Hepatocyte (in vitro differentiated cells): ENCODE measurements at regions not wholly inside any gene's neighbourhood (a gene's known extent, or its start where the extent isn't known, plus 50 kb on each side); places are given as distances from the start of the nearest gene placed in this dataset.
A peak's percentile ranks its signal among the peaks of the same experiment; 100 is the strongest.

Source experiments
- DNase-seq: peaks from one replicate; pipeline ENCODE4 v3.0.0-alpha.2; 2016; ENCODE audit warnings: low spot score
- H2AFZ ChIP-seq: fragments of 200-600 bp; sonication (generic); 2 replicates; pipeline ENCODE4 v1.6.0; 2016; ENCODE audit warnings: antibody characterized with exemption, mild to moderate bottlenecking
- H3K27ac ChIP-seq: fragments of 200-600 bp; sonication (generic); 2 replicates; pipeline ENCODE4 v1.5.1; 2016; ENCODE audit warnings: mild to moderate bottlenecking
- H3K27me3 ChIP-seq: fragments of 200-600 bp; sonication (generic); 2 replicates; pipeline ENCODE4 v1.6.1; 2016
- H3K36me3 ChIP-seq: fragments of 200-600 bp; sonication (generic); replicated peaks from 2 replicates; pipeline ENCODE4 v1.5.1; 2016; ENCODE audit warnings: low read depth; ENCODE audit not compliant: insufficient read depth
- H3K4me1 ChIP-seq: fragments of 200-600 bp; sonication (generic); 2 replicates; pipeline ENCODE4 v1.5.1; 2016; ENCODE audit warnings: mild to moderate bottlenecking, moderate library complexity; ENCODE audit not compliant: insufficient read depth
- H3K4me2 ChIP-seq: fragments of 200-600 bp; sonication (generic); 2 replicates; pipeline ENCODE4 v1.6.0; 2016
- H3K4me3 ChIP-seq: fragments of 200-600 bp; sonication (generic); 2 replicates; pipeline ENCODE4 v1.5.1; 2016; ENCODE audit warnings: mild to moderate bottlenecking
- H3K79me2 ChIP-seq: fragments of 200-600 bp; sonication (generic); 2 replicates; pipeline ENCODE4 v1.6.0; 2017; ENCODE audit warnings: mild to moderate bottlenecking
- H3K9me2 ChIP-seq: fragments of 200-600 bp; sonication (generic); replicated peaks from 2 replicates; pipeline ENCODE4 v1.6.0; 2017; ENCODE audit warnings: mild to moderate bottlenecking; ENCODE audit not compliant: insufficient read depth
- H3K9me3 ChIP-seq: fragments of 200-600 bp; sonication (generic); 2 replicates; pipeline ENCODE4 v1.5.1; 2016; ENCODE audit warnings: low read depth, mild to moderate bottlenecking
- H4K20me1 ChIP-seq: fragments of 200-600 bp; sonication (generic); 2 replicates; pipeline ENCODE4 v1.6.0; 2016; ENCODE audit warnings: mild to moderate bottlenecking; ENCODE audit not compliant: insufficient read depth, poor library complexity, severe bottlenecking
- EZH2 ChIP-seq: fragments of 200-600 bp; sonication (generic); IDR thresholded peaks from 2 replicates; pipeline ENCODE4 v1.6.1; 2016; ENCODE audit warnings: antibody characterized with exemption, mild to moderate bottlenecking, borderline replicate concordance
- EZH2phosphoT487 ChIP-seq: fragments of 200-600 bp; sonication (generic); IDR thresholded peaks from one replicate; pipeline ENCODE4 v1.6.1; 2018; ENCODE audit warnings: antibody characterized with exemption, mild to moderate bottlenecking, low read depth, moderate library complexity; ENCODE audit not compliant: unreplicated experiment, severe bottlenecking
- WGBS: methylation state at CpG from one replicate; pipeline ENCODE4 v1.1.6; 2016; ENCODE audit warnings: low lambda C conversion rate; ENCODE audit errors: missing lambda C conversion rate; 5-methylcytosine and 5-hydroxymethylcytosine counted together
- TF ChIP-seq, protein P1 (sequence below): fragments of 200-600 bp; sonication (generic); IDR thresholded peaks from 2 replicates; pipeline ENCODE4 v1.5.1; 2016; ENCODE audit warnings: antibody characterized with exemption, mild to moderate bottlenecking; ENCODE audit not compliant: poor library complexity

DNA sequence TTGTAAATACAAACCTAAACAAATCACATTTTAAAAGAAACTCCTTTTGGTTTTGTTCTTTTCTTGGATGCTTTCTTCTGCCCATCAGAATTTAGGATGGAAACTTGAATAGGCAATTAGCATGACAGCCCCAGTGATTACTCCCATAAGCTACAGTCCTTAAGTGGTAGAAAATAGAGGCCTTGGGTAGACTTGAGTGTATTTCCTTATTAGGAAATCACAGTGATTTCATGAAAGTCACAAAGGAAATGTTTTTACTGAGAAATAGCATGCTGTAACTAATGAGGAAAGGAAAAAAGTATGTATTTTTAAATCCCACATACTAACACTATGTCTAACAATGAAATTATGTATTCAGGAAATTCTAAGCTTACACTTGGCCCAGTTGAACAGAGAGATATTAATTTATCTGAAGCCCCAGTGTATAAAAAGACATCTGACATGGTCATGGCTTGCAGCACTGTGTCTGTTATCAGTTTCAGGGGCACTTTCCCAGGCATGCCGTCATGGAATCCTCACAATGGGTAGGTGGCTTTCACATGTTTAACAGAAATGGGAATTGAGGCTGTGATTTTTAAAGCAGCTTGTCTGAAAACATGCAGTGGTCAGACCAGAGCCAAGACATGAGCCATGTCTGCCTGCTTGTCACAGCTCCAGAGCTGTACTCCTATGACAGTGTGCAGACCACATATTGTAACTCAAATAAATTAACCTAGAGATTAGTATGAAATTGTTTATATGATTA is 79.7 kb upstream of the TRIB2 start:
- Histone ChIP-seq H3K9me2 (no peaks in the 10 kb centered on the region), H4K20me1 (no peaks in the 10 kb centered on the region), H3K4me2 (no peak overlapping the region), H3K4me1 (no peaks in the 10 kb centered on the region), H3K27me3 (no peaks in the 10 kb centered on the region), H3K79me2 (no peaks in the 10 kb centered on the region), H3K27ac (peak overlapping the region; percentile 11), H3K9me3 (no peaks in the 10 kb centered on the region), H3K36me3 (no peaks in the 10 kb centered on the region), H2AFZ (no peak overlapping the region), H3K4me3 (no peak overlapping the region)
- no peak for DNase-seq
- TF ChIP-seq, protein P1, sequence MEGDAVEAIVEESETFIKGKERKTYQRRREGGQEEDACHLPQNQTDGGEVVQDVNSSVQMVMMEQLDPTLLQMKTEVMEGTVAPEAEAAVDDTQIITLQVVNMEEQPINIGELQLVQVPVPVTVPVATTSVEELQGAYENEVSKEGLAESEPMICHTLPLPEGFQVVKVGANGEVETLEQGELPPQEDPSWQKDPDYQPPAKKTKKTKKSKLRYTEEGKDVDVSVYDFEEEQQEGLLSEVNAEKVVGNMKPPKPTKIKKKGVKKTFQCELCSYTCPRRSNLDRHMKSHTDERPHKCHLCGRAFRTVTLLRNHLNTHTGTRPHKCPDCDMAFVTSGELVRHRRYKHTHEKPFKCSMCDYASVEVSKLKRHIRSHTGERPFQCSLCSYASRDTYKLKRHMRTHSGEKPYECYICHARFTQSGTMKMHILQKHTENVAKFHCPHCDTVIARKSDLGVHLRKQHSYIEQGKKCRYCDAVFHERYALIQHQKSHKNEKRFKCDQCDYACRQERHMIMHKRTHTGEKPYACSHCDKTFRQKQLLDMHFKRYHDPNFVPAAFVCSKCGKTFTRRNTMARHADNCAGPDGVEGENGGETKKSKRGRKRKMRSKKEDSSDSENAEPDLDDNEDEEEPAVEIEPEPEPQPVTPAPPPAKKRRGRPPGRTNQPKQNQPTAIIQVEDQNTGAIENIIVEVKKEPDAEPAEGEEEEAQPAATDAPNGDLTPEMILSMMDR: no peak
- TF ChIP-seq EZH2 (no peak), EZH2phosphoT487 (no peak)
- WGBS: 50% methylated on average over 1 of the region's 1 CpG

DNA sequence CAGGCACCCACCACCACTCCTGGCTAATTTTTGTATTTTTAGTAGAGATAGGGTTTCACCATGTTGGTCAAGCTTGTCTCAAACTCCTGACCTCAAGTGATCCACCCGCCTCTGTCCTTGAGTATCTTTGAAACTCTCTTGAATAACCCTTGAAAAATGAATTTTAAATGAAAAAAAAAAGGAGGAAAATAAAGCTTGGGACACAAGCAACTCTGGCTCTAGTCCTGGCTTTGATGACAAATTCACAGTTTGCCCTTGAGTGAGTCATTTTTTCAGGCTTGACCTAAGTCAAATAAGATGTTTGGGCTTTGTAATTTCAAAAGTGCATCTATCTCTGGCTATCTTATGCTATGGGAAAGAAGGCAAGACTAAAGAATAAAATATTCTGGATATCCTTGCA is 79.0 kb upstream of the TRIB2 start:
- Histone ChIP-seq H3K27me3 (no peaks in the 10 kb centered on the region), H2AFZ (no peak overlapping the region), H3K9me2 (no peaks in the 10 kb centered on the region), H3K4me3 (no peak overlapping the region), H3K79me2 (no peaks in the 10 kb centered on the region), H3K9me3 (no peaks in the 10 kb centered on the region), H3K4me1 (no peaks in the 10 kb centered on the region), H4K20me1 (no peaks in the 10 kb centered on the region), H3K4me2 (no peak overlapping the region), H3K36me3 (no peaks in the 10 kb centered on the region), H3K27ac (no peak overlapping the region)
- TF ChIP-seq, protein P1: no peak
- TF ChIP-seq EZH2: no peak
- TF ChIP-seq EZH2phosphoT487: no peak
- no peak for DNase-seq
- 91% methylated on average over 1 of the region's 1 CpG for WGBS

DNA sequence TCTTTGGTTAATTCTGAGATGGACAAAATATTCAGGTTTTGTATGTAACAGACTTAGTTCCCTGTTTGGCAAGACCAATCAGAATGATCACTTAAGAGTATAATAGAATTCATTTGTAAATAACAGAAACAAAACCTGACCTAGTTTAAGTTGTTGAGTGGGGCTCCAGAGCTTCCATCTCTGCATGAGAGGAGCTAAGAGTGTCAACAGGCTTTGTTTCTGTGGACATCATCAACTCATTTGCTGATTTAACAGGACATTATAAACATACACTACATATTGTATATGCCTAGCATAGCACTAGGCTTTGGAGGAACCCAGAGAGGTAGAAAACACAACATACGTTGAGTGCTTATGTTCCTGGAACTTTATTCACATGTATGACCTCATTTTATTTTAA is 75.3 kb upstream of the TRIB2 start:
- Histone ChIP-seq H3K9me2 (no peaks in the 10 kb centered on the region), H3K27ac (no peak overlapping the region), H3K9me3 (no peaks in the 10 kb centered on the region), H3K4me3 (no peak overlapping the region), H3K79me2 (no peaks in the 10 kb centered on the region), H2AFZ (no peak overlapping the region), H3K4me2 (no peak overlapping the region), H3K36me3 (no peaks in the 10 kb centered on the region), H4K20me1 (no peaks in the 10 kb centered on the region), H3K4me1 (no peaks in the 10 kb centered on the region), H3K27me3 (no peaks in the 10 kb centered on the region)
- DNase-seq: no peak
- WGBS: 77% methylated on average over 1 of the region's 1 CpG
- TF ChIP-seq EZH2phosphoT487 (no peak), EZH2 (no peak)
- TF ChIP-seq, protein P1: no peak

DNA sequence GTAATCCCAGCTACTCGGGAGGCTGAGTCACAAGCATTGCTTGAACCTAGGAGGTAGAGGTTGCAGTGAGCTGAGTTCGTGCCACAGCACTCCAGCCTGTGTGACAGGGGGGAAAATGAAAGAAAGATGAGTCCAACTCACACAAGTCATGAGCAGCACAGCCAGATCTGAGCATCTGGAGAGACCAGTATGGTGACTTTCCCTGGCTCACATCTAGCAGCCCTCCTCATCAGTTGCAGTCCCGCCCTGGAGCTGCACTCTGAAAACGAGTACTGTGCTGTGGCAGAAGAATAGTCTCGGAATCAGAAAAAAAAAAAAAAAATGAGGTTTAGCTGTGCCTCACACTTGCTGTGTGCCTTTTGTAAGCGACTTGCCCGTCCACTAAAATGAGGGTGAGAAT is 74.4 kb upstream of the TRIB2 start:
- TF ChIP-seq, protein P1: no peak
- no peak for TF ChIP-seq EZH2
- TF ChIP-seq EZH2phosphoT487: no peak
- no peak overlapping the region for H3K4me2 ChIP-seq
- H2AFZ ChIP-seq: no peak overlapping the region
- peak; percentile 13 for DNase-seq
- no peak overlapping the region for H3K27ac ChIP-seq
- no peaks in the 10 kb centered on the region for H3K79me2 ChIP-seq
- H3K4me3 ChIP-seq: no peak overlapping the region
- 74% methylated on average over 7 of the region's 7 CpGs for WGBS
- H3K9me2 ChIP-seq: no peaks in the 10 kb centered on the region
- H3K36me3 ChIP-seq: no peaks in the 10 kb centered on the region
- no peaks in the 10 kb centered on the region for H4K20me1 ChIP-seq
- H3K4me1 ChIP-seq: no peaks in the 10 kb centered on the region
- no peaks in the 10 kb centered on the region for H3K27me3 ChIP-seq
- H3K9me3 ChIP-seq: no peaks in the 10 kb centered on the region
